ENCODE measurements at regions not wholly inside any gene's neighbourhood (a gene's known extent, or its start where the extent isn't known, plus 50 kb on each side); places are given as distances from the start of the nearest gene placed in this dataset.
A peak's percentile ranks its signal among the peaks of the same experiment; 100 is the strongest.
"Not testable (repeated sequence)": the region's sequence is repeated elsewhere in the genome, so short reads cannot be mapped to it uniquely, and the experiment has no call there.

- no peaks in the 10 kb centered on the region for H3K27me3 ChIP-seq (ENCODE audit: insufficient read depth, insufficient read length)
- H3K4me3 ChIP-seq (ENCODE audit: insufficient read length, low read depth), result no peak overlapping the region
- DNase-seq (ENCODE audit: low read depth, low spot score), result no peak
- H3K36me3 ChIP-seq (ENCODE audit: insufficient read depth, insufficient read length, low read length), result no peaks in the 10 kb centered on the region
- no peak for TF ChIP-seq SUZ12 (IDR thresholded peaks at IDR 0.05; ENCODE audit: extremely low read depth, insufficient read depth, insufficient read length)
- no peak for TF ChIP-seq ZNF274 (IDR thresholded peaks at IDR 0.05; ENCODE audit: low read depth, low read length)
- no peak for TF ChIP-seq YY1 (IDR thresholded peaks at IDR 0.05; ENCODE audit: insufficient read depth, insufficient read length)
- no peaks in the 10 kb centered on the region for H3K9me3 ChIP-seq (ENCODE audit: insufficient read depth, low read length)
- no peak overlapping the region for H3K9ac ChIP-seq (ENCODE audit: insufficient read length, low read depth)
- no peaks in the 10 kb centered on the region for H3K4me1 ChIP-seq (ENCODE audit: insufficient read depth, insufficient read length)
These were observed 222.5 kb upstream of the USP24 start for GRCh38 chr1:55437692-55438091.

- not testable (repeated sequence) for H3K27me3 ChIP-seq (ENCODE audit: insufficient read depth, insufficient read length); H3K36me3 ChIP-seq (ENCODE audit: insufficient read depth, insufficient read length, low read length); DNase-seq (ENCODE audit: low read depth, low spot score); H3K9me3 ChIP-seq (ENCODE audit: insufficient read depth, low read length); H3K9ac ChIP-seq (ENCODE audit: insufficient read length, low read depth); H3K4me3 ChIP-seq (ENCODE audit: insufficient read length, low read depth)
- peaks cover 26% of the 10 kb centered on the region for H3K4me1 ChIP-seq (ENCODE audit: insufficient read depth, insufficient read length)
These were observed 215.6 kb upstream of the USP24 start for GRCh38 chr1:55430720-55431119.

GRCh38 chr1:55430206-55430605, 215.0 kb upstream of the USP24 start:
- H3K27me3 ChIP-seq (ENCODE audit: insufficient read depth, insufficient read length); H3K9me3 ChIP-seq (ENCODE audit: insufficient read depth, low read length); H3K9ac ChIP-seq (ENCODE audit: insufficient read length, low read depth); H3K36me3 ChIP-seq (ENCODE audit: insufficient read depth, insufficient read length, low read length); DNase-seq (ENCODE audit: low read depth, low spot score); H3K4me3 ChIP-seq (ENCODE audit: insufficient read length, low read depth): not testable (repeated sequence)
- H3K4me1 ChIP-seq (ENCODE audit: insufficient read depth, insufficient read length), result peaks cover 26% of the 10 kb centered on the region

GRCh38 chr1:55428944-55429931, 214.1 kb upstream of the USP24 start:
- H3K27me3 ChIP-seq (ENCODE audit: insufficient read depth, insufficient read length), result no peaks in the 10 kb centered on the region
- no peaks in the 10 kb centered on the region for H3K36me3 ChIP-seq (ENCODE audit: insufficient read depth, insufficient read length, low read length)
- H3K9me3 ChIP-seq (ENCODE audit: insufficient read depth, low read length), result no peaks in the 10 kb centered on the region
- no peak for TF ChIP-seq SUZ12 (IDR thresholded peaks at IDR 0.05; ENCODE audit: extremely low read depth, insufficient read depth, insufficient read length)
- TF ChIP-seq ZNF274 (IDR thresholded peaks at IDR 0.05; ENCODE audit: low read depth, low read length), result no peak
- no peak for TF ChIP-seq YY1 (IDR thresholded peaks at IDR 0.05; ENCODE audit: insufficient read depth, insufficient read length)
- H3K4me1 ChIP-seq (ENCODE audit: insufficient read depth, insufficient read length), result peaks cover 26% of the 10 kb centered on the region
- no peak overlapping the region for H3K4me3 ChIP-seq (ENCODE audit: insufficient read length, low read depth)
- peak; percentile 70 for DNase-seq (ENCODE audit: low read depth, low spot score)
- H3K9ac ChIP-seq (ENCODE audit: insufficient read length, low read depth), result no peak overlapping the region

GRCh38 chr1:55428231-55428630, 213.1 kb upstream of the USP24 start:
- no peak overlapping the region for H3K4me3 ChIP-seq (ENCODE audit: insufficient read length, low read depth)
- H3K36me3 ChIP-seq (ENCODE audit: insufficient read depth, insufficient read length, low read length), result no peaks in the 10 kb centered on the region
- H3K9me3 ChIP-seq (ENCODE audit: insufficient read depth, low read length), result no peaks in the 10 kb centered on the region
- peaks cover 26% of the 10 kb centered on the region for H3K4me1 ChIP-seq (ENCODE audit: insufficient read depth, insufficient read length)
- TF ChIP-seq YY1 (IDR thresholded peaks at IDR 0.05; ENCODE audit: insufficient read depth, insufficient read length) (no peak), SUZ12 (IDR thresholded peaks at IDR 0.05; ENCODE audit: extremely low read depth, insufficient read depth, insufficient read length) (no peak), ZNF274 (IDR thresholded peaks at IDR 0.05; ENCODE audit: low read depth, low read length) (no peak)
- no peaks in the 10 kb centered on the region for H3K27me3 ChIP-seq (ENCODE audit: insufficient read depth, insufficient read length)
- no peak for DNase-seq (ENCODE audit: low read depth, low spot score)
- no peak overlapping the region for H3K9ac ChIP-seq (ENCODE audit: insufficient read length, low read depth)

GRCh38 chr1:55427606-55428005, 212.4 kb upstream of the USP24 start:
- no peaks in the 10 kb centered on the region for H3K36me3 ChIP-seq (ENCODE audit: insufficient read depth, insufficient read length, low read length)
- no peak for DNase-seq (ENCODE audit: low read depth, low spot score)
- peaks cover 26% of the 10 kb centered on the region for H3K4me1 ChIP-seq (ENCODE audit: insufficient read depth, insufficient read length)
- H3K27me3 ChIP-seq (ENCODE audit: insufficient read depth, insufficient read length), result no peaks in the 10 kb centered on the region
- H3K9me3 ChIP-seq (ENCODE audit: insufficient read depth, low read length), result no peaks in the 10 kb centered on the region
- H3K4me3 ChIP-seq (ENCODE audit: insufficient read length, low read depth), result no peak overlapping the region
- no peak overlapping the region for H3K9ac ChIP-seq (ENCODE audit: insufficient read length, low read depth)
- TF ChIP-seq SUZ12 (IDR thresholded peaks at IDR 0.05; ENCODE audit: extremely low read depth, insufficient read depth, insufficient read length) (no peak), YY1 (IDR thresholded peaks at IDR 0.05; ENCODE audit: insufficient read depth, insufficient read length) (no peak), ZNF274 (IDR thresholded peaks at IDR 0.05; ENCODE audit: low read depth, low read length) (no peak)

GRCh38 chr1:55426619-55427018, 211.5 kb upstream of the USP24 start:
- H3K9me3 ChIP-seq (ENCODE audit: insufficient read depth, low read length), result no peaks in the 10 kb centered on the region
- no peak overlapping the region for H3K4me3 ChIP-seq (ENCODE audit: insufficient read length, low read depth)
- TF ChIP-seq YY1 (IDR thresholded peaks at IDR 0.05; ENCODE audit: insufficient read depth, insufficient read length), result no peak
- TF ChIP-seq SUZ12 (IDR thresholded peaks at IDR 0.05; ENCODE audit: extremely low read depth, insufficient read depth, insufficient read length), result no peak
- TF ChIP-seq ZNF274 (IDR thresholded peaks at IDR 0.05; ENCODE audit: low read depth, low read length), result no peak
- H3K36me3 ChIP-seq (ENCODE audit: insufficient read depth, insufficient read length, low read length), result no peaks in the 10 kb centered on the region
- H3K4me1 ChIP-seq (ENCODE audit: insufficient read depth, insufficient read length), result peaks cover 26% of the 10 kb centered on the region
- no peak for DNase-seq (ENCODE audit: low read depth, low spot score)
- H3K9ac ChIP-seq (ENCODE audit: insufficient read length, low read depth), result no peak overlapping the region
- no peaks in the 10 kb centered on the region for H3K27me3 ChIP-seq (ENCODE audit: insufficient read depth, insufficient read length)

Measured in NT2/D1 (cell line).